CD14-positive monocyte (primary cell): ENCODE measurements at regions not wholly inside any gene's neighbourhood (a gene's known extent, or its start where the extent isn't known, plus 50 kb on each side); places are given as distances from the start of the nearest gene placed in this dataset.

ENCODE experiments used
- DNase-seq, 3 donors: peaks; one replicate each; pipeline ENCODE4 v3.0.0-alpha.2; 2011 to 2022
- H2AFZ ChIP-seq: 2 replicates; pipeline ENCODE4 v1.6.0; 2012; ENCODE audit warnings: mild to moderate bottlenecking, low read depth, low read length, inconsistent platforms; ENCODE audit not compliant: insufficient read depth, poor library complexity, severe bottlenecking
- H3K27ac ChIP-seq, 2 donors: 1 replicate in 1 of 2; 2 replicates in 1 of 2; pipeline ENCODE4 v1.5.1; 2012 to 2013; ENCODE audit warnings: low read length in 2 of 2, control low read depth in 1 of 2, inconsistent platforms in 1 of 2, low read depth in 1 of 2, mild to moderate bottlenecking in 1 of 2
- H3K27me3 ChIP-seq, 2 donors: one replicate each; pipeline versions ENCODE4 v1.6.0 to v1.6.1; 2011 to 2013; ENCODE audit warnings: low read length in 2 of 2; ENCODE audit not compliant: control insufficient read depth in 2 of 2, insufficient read depth in 2 of 2
- H3K36me3 ChIP-seq, 2 donors: replicated peaks in 1 of 2; 1 replicate in 1 of 2; 2 replicates in 1 of 2; pipeline versions ENCODE4 v1.5.1 to v1.6.1; 2012 to 2013; ENCODE audit warnings: low read length in 2 of 2, control low read depth in 1 of 2, inconsistent platforms in 1 of 2, mild to moderate bottlenecking in 1 of 2; ENCODE audit not compliant: insufficient read depth in 2 of 2, control insufficient read depth in 1 of 2
- H3K4me1 ChIP-seq, 2 donors: 1 replicate in 1 of 2; 2 replicates in 1 of 2; pipeline versions ENCODE4 v1.5.1 to v1.6.1; 2012 to 2013; ENCODE audit warnings: low read length in 2 of 2, control low read depth in 1 of 2, inconsistent platforms in 1 of 2, mild to moderate bottlenecking in 1 of 2, moderate library complexity in 1 of 2; ENCODE audit not compliant: insufficient read depth in 2 of 2, control insufficient read depth in 1 of 2
- H3K4me2 ChIP-seq: replicated peaks from 2 replicates; pipeline ENCODE3; 2012; ENCODE audit warnings: low read length, moderate library complexity, mild to moderate bottlenecking; ENCODE audit not compliant: poor library complexity, severe bottlenecking; ENCODE audit errors: extremely low read depth
- H3K4me3 ChIP-seq, 3 experiments: fragments of 200-600 bp in 1 of 3; sonication (generic) in 1 of 3; replicated peaks in 1 of 3; 1 replicate in 2 of 3; 2 replicates in 1 of 3; pipeline ENCODE4 v1.5.1; 2011 to 2013; ENCODE audit warnings: low read length in 3 of 3, mild to moderate bottlenecking in 3 of 3, control low read depth in 2 of 3, low read depth in 2 of 3, inconsistent platforms in 1 of 3, moderate library complexity in 1 of 3
- H3K79me2 ChIP-seq: 2 replicates; pipeline ENCODE4 v1.6.0; 2012; ENCODE audit warnings: mild to moderate bottlenecking, control low read depth, inconsistent platforms, low read length, moderate library complexity; ENCODE audit not compliant: insufficient read depth
- H3K9ac ChIP-seq: 2 replicates; pipeline ENCODE4 v1.6.0; 2017; ENCODE audit warnings: low read length, mild to moderate bottlenecking; ENCODE audit not compliant: insufficient read depth, poor library complexity, severe bottlenecking
- H3K9me3 ChIP-seq, 2 donors: replicated peaks in 1 of 2; 1 replicate in 1 of 2; 2 replicates in 1 of 2; pipeline versions ENCODE4 v1.5.1 to v1.6.1; 2012 to 2013; ENCODE audit warnings: low read length in 2 of 2, control low read depth in 1 of 2; ENCODE audit not compliant: control insufficient read depth in 1 of 2, insufficient read depth in 1 of 2
- H4K20me1 ChIP-seq: 2 replicates; pipeline ENCODE4 v1.6.0; 2012; ENCODE audit warnings: mild to moderate bottlenecking, low read length, control low read depth, moderate library complexity; ENCODE audit not compliant: insufficient read depth
- H3K27ac Mint-ChIP-seq, 7 donors: one replicate each; pipeline ENCODE4 v1.8.0; 2020; ENCODE audit warnings: mild to moderate bottlenecking in 7 of 7, mixed read lengths in 7 of 7, moderate library complexity in 6 of 7, inconsistent platforms in 2 of 7
- H3K27me3 Mint-ChIP-seq, 3 donors: one replicate each; pipeline ENCODE4 v1.8.0; 2021 to 2022; ENCODE audit warnings: low read depth in 3 of 3, mild to moderate bottlenecking in 3 of 3, mixed read lengths in 3 of 3, moderate library complexity in 3 of 3, inconsistent platforms in 1 of 3
- H3K36me3 Mint-ChIP-seq, 2 donors: one replicate each; pipeline ENCODE4 v1.8.0; 2020; ENCODE audit warnings: mixed read lengths in 2 of 2, inconsistent platforms in 1 of 2, mild to moderate bottlenecking in 1 of 2
- H3K4me1 Mint-ChIP-seq: one replicate; pipeline ENCODE4 v1.8.0; 2020; ENCODE audit warnings: mild to moderate bottlenecking, mixed read lengths
- H3K4me3 Mint-ChIP-seq, 2 donors: one replicate each; pipeline ENCODE4 v1.8.0; 2020; ENCODE audit warnings: mild to moderate bottlenecking in 2 of 2, mixed read lengths in 2 of 2, moderate library complexity in 1 of 2
- H3K9me3 Mint-ChIP-seq, 7 donors: one replicate each; pipeline ENCODE4 v1.8.0; 2020 to 2022; ENCODE audit warnings: mixed read lengths in 7 of 7, mild to moderate bottlenecking in 6 of 7, moderate library complexity in 6 of 7, inconsistent platforms in 2 of 7
- WGBS: methylation state at CpG from one replicate; pipeline ENCODE4 v1.1.5; 2013; ENCODE audit warnings: missing lambda C conversion rate; ENCODE audit not compliant: insufficient coverage; 5-methylcytosine and 5-hydroxymethylcytosine counted together
- intact Hi-C, 2 donors: fragments of 100-400 bp; cut with micrococcal nuclease; formaldehyde crosslinking; loops; one replicate each; pipeline versions ENCODE4 v1.15.0 to v1.15.1; 2023
- TF ChIP-seq, protein P1 (sequence below): fragments of 200-600 bp; IDR thresholded peaks from one replicate; pipeline ENCODE4 v1.8.0; 2022; ENCODE audit warnings: antibody characterized with exemption, mild to moderate bottlenecking

DNA sequence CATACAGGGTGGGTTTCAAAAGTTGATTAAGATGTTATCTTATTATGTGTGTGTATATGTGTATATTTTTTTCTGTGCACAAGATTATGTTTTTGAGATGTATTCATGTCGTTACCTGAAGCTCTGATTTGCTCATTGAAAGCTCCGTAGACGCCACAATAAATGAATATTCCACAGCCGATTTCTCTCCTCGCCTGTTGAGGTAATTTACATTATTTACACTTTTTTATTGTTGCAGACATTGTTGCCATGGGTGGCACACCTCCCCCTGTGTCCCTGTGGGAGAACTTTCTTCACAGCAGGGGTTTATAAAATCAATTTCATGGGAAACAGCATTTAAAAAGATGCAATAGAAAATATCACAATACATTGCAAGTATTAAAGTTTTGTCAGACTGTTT, 100.6 kb downstream of the GLI2 start:
- Mint-ChIP-seq H3K27me3 (peaks cover 0 to 9% (median 3%) of the 10 kb centered on the region in 3 donors), H3K36me3 (no peaks in the 10 kb centered on the region), H3K4me1 (no peaks in the 10 kb centered on the region), H3K27ac (no peak overlapping the region), H3K4me3 (no peak overlapping the region), H3K9me3 (peaks cover 0 to 2% (median 0%) of the 10 kb centered on the region in 7 donors)
- Histone ChIP-seq H2AFZ (no peak overlapping the region), H3K36me3 (no peaks in the 10 kb centered on the region), H3K9ac (no peak overlapping the region), H3K9me3 (no peaks in the 10 kb centered on the region), H3K27ac (no peak overlapping the region), H3K4me3 (no peak overlapping the region), H4K20me1 (no peaks in the 10 kb centered on the region), H3K79me2 (no peaks in the 10 kb centered on the region), H3K27me3 (no peaks in the 10 kb centered on the region), H3K4me2 (no peak overlapping the region), H3K4me1 (no peaks in the 10 kb centered on the region)
- TF ChIP-seq, protein P1, sequence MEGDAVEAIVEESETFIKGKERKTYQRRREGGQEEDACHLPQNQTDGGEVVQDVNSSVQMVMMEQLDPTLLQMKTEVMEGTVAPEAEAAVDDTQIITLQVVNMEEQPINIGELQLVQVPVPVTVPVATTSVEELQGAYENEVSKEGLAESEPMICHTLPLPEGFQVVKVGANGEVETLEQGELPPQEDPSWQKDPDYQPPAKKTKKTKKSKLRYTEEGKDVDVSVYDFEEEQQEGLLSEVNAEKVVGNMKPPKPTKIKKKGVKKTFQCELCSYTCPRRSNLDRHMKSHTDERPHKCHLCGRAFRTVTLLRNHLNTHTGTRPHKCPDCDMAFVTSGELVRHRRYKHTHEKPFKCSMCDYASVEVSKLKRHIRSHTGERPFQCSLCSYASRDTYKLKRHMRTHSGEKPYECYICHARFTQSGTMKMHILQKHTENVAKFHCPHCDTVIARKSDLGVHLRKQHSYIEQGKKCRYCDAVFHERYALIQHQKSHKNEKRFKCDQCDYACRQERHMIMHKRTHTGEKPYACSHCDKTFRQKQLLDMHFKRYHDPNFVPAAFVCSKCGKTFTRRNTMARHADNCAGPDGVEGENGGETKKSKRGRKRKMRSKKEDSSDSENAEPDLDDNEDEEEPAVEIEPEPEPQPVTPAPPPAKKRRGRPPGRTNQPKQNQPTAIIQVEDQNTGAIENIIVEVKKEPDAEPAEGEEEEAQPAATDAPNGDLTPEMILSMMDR, result no peak
- WGBS, result no CpG with 5 or more reads among the region's 5 CpGs
- intact Hi-C loops, result no loop called here
- no peak for DNase-seq

DNA sequence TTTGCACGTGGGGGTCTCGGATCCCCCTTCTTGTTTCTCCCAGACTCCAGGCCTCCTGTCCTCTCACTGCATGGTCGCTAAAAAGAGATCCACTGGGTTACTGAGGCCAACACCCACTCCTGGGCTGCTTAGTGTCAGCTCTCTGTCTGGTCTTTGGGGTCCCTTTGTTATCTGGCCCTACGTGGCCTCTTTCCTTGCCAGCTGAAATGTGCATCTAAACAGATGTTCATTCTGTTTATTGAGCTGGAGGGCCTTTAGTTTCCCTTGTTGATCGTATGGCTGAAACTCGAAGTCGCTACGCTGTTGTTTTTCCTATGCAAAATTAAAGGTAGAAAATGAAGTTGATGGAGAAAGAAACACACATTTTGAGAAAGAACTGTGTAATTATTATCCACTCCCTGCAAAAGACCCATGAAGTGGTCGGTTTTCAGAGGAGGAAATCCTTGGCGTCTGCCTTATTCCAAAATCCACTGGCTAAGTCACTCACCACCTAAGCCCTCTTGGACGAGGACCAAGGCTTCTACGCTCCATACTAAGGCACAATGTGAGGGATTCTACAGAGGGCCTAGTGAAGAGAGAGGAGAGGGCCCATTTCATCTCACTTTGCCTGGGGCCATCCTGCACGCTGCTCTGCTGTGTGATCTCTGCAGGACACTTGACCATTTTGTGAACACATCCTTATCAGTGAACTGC, 105.3 kb downstream of the GLI2 start:
- Histone ChIP-seq H3K79me2 (no peaks in the 10 kb centered on the region), H2AFZ (no peak overlapping the region), H3K9me3 (no peaks in the 10 kb centered on the region), H3K36me3 (no peaks in the 10 kb centered on the region), H3K4me2 (no peak overlapping the region), H3K4me1 (no peaks in the 10 kb centered on the region), H4K20me1 (no peaks in the 10 kb centered on the region), H3K27ac (no peak overlapping the region), H3K9ac (no peak overlapping the region), H3K27me3 (no peaks in the 10 kb centered on the region), H3K4me3 (no peak overlapping the region)
- 96% methylated on average over 3 of the region's 13 CpGs for WGBS
- TF ChIP-seq, protein P1, result no peak
- no peak overlapping the region for H3K4me3 Mint-ChIP-seq
- intact Hi-C loops, result no loop called here
- no peak overlapping the region for H3K27ac Mint-ChIP-seq
- H3K4me1 Mint-ChIP-seq, result no peaks in the 10 kb centered on the region
- H3K36me3 Mint-ChIP-seq, result no peaks in the 10 kb centered on the region
- peaks cover 0 to 2% (median 0%) of the 10 kb centered on the region in 7 donors for H3K9me3 Mint-ChIP-seq
- H3K27me3 Mint-ChIP-seq, result peaks cover 0 to 9% (median 0%) of the 10 kb centered on the region in 3 donors
- no peak for DNase-seq
